Colon (tissue), 2 donors: ENCODE measurements at regions not wholly inside any gene's neighbourhood (a gene's known extent, or its start where the extent isn't known, plus 50 kb on each side); places are given as distances from the start of the nearest gene placed in this dataset.

Source experiments
- FAIRE-seq: peaks from 2 replicates; lab custom pipeline; 2012; peaks lifted over from hg19 to GRCh38; lab: Jason Lieb, UNC
- donor health status: control.
- donor health status: control.

DNA sequence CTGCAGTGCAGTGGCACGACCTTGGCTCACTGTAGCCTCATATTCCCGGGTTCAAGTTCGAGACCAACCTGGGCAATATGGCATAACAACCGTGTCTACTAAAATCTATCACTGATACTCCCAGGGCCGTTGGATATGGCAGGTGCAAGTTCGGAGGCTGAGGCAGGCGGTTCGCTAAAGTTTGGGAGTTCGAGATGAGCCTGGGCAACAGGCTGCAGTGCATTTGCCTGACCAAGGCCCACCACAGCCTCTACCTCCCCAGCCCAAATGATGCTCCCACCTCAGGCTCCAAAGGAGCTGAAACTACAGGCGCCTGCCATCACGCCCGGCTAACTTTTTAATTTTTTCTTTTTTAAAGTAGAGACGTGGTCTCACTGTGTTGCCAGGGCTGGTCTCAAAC is 177.1 kb upstream of the ALG10B start:
- no peak for FAIRE-seq

DNA sequence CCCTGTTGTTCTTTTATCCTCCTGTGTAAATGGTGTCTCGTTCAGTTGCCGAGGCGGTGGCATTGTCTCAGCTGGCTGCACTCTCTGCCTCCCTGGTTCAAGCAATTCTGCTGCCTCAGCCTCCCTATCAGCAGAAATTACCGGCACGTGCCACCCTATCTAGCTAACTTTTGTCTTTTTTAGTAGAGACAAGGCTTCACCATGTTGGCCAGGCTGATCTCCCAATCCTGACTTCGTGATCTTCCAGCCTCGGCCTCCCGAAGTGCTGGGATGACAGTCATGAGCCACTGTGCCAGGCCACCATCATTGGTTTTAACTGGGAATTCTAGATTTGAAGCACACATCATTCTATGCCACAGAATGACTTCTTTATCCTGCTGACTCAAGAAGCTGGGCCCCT is 175.3 kb upstream of the ALG10B start:
- no peak for FAIRE-seq

DNA sequence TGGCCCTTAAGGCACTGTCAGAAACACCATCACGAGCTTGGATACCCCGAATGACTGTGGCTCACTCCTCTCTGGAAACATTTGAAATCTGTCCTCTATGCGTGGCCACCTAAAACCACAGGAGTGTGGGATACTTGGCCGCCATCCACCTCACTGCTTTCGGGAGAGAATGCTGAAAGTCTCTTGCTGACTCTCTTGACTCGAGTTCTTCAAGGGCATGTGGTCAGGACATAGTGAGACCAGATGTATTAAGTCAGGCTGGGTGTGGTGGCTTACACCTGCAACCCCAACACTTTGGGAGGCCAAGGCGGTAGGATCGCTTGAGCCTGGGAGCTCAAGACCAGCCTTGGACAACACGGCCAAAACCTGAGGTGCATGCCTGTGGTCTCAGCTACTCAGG is 174.7 kb upstream of the ALG10B start:
- no peak for FAIRE-seq

DNA sequence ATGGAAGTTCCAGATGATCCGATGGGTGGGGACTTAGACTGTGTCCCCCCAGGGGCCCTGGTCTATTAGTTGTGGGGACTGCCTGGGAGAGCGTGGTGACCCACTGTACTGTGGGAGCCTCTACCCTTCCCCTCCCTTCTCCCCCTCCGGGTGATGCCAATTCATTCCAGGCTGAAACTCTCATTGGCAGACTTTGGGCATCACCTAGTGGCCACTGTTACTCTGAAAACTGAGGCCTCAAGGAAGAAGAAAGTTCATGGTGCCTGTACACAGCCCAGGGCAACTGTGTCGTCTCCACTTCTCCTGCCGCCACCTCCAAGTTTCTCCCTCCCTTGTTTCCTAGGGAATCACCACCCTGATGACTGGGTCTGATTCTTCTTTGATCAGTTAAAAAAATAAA is 173.6 kb upstream of the ALG10B start:
- no peak for FAIRE-seq

DNA sequence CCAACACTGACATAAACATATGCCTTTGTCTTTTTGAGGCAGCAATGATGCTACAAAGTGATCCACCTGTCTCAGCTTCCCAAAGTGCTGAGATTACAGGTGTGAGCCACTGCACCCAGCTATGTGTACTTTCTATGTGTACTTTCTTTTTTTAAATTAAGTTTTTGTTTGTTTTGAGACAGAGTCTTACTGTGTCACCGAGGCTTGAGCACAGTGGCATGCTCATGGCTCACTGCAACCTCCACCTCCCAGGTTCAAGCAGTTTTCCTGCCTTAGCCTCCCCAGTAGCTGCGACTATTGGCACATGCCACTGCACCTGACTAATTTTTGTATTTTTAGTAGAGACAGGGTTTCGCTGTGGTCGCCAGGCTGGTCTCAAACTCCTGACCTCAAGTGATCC is 172.5 kb upstream of the ALG10B start:
- no peak for FAIRE-seq

DNA sequence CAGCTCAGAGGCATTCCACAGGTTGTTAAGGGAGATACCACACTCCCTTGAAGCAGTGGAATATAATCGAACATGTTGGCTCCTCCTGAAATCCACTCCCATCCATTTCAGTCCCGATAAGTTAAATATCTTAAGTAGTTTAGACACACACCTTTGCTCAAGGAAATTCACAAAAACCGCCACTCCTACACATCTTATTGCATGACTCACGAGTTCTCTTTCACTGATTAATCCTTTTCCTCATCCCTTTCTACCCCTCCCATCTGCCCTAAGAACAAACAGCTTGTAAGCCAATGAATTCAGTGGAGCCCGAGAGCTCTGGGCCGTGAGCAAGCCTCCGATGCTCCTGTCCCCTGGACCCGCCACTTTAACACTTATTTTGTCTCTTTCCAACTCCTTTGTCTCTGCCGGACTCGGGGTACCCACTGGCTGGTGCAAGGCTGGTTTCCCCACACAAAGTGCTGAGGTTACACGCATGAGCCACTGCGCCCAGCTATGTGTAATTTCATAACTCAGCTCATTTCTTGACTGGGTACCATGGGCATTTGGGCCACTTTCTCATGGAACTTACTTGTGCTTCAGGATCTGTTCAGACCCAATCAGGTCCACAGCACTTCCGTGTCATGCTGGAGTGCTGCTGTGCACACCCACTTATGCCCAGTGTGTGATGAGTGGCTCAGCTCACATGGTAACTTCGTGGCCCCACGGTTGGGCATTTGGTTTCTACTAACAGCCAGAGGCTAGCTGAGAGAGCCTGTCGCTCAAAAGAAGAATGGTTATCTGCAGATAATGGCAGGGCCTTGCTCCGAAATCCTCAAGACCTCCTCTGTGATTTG is 171.8 kb upstream of the ALG10B start:
- FAIRE-seq: no peak

DNA sequence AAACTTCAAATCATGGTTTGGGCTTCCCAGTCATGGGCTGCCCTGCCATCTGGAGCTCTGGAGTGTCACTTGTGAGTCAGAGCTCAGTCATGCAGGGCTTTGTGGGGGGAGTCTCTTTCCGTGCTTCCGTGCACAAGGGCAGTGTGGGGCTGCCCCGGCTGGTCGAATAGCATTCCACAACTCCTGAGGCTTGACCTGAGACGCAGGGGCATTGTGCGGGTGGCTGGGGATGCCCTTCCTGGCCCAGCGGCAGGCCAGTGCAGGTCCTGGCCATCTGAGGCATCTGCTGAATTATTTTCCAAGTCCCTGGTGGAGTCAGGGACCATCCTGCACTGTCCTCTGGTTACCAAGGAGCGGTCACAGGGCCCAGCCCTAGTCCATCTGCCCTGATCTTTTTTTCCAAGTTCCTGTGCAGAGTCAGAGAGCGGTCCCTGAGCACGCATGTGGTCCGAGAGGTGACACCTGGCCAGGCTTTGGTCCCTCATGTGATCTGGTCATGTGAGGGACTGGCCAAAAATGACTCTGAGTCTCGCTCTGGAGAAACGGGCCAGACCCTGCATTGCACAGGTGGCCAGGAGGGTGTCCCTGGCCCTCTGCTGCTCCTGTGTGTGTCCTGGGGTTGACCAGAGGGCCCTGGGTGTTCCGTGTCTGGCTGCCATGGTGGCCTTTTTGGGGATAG is 167.0 kb upstream of the ALG10B start:
- FAIRE-seq: no peak

DNA sequence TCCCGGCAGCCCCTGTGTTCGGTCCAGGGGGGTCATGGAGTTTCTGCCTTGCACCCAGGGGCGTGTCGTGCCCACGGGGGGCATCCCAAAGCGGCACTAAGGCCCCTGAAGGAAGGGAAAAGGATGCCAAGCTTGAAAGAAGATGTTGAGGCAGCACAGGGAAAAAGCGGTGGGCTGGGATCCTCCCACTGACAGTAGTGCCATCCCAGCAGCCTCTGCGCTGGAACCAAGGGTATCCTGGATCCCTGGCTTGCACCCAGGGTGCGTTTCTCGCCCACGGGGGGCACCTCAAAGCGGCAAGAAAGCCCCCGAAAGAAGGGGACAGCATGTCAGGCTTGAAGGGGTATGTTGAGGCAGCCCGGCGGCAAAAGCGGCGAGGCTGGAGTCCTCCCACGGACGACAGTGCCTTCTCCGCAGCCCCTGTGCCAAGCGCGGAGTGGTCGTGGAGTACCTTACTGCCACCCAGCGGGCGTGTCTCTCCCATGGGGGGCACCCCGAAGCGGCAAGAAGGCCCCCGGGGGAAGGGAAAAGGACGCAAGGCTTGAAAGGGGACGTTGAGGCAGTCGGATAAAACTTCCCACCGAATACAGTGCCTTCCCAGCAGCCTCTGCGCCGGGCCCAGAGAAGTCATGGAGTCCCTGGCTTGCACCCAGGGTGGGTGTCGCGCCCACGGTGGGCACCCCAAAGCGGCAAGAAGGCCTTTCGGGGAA is 164.4 kb upstream of the ALG10B start:
- no peak for FAIRE-seq

DNA sequence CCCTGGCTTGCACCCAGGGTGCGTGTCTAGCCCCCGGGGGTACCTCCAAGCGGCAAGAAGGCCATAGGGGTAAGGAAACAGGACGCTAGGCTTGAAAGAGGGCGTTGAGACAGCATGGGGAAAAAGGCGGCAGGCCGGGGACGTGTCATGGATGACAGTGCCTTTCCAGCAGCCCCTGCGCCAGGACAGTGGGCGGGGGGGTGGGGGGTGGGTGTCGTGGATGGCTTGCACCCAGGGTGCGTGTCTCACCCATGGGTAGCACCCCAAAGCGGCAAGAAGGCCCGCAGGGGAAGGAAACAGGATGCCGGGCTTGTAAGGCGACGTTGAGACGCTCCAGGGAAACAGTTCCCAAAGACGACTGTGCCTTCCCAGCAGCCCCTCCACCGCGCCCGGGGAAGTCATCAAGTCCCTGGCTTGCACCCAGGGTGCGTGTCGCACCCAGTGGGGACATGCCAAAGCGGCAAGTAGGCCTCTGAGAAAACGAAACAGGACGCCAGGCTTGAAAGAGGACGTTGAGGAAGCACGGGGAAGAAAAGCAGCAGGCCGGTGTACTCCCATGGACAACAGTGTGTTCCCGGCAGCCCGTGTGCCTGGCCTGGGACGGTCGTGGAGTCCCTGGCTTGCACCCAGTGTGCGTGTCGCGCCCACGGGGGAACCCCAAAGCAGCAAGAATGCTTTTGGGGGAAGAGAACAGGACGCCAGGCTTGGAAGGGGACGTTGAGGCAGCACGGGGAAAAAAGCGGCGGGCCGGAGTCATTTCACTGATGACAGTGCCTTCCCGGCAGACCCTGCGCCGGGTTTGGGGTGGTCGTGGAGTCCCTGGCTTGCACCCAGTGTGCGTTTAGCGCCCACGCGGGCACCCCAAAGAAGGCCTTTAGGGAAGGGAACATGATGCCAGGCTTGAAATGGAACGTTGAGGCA is 163.5 kb upstream of the ALG10B start:
- no peak for FAIRE-seq

DNA sequence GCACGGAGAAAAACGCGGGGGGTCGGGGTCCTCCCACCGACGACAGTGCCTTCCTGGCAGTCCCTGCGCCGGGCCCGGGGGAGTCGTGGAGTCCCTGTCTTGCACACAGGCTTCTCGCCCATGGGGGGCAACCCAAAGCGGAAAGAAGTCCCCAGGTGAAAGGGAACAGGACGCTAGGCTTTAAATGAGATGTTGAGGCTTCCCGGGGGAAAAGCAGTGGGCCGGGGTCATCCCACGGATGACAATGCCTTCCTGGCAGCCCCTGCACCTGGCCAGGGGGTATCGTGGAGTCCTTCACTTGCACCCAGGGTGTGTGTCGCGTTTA is 162.9 kb upstream of the ALG10B start:
- no peak for FAIRE-seq

DNA sequence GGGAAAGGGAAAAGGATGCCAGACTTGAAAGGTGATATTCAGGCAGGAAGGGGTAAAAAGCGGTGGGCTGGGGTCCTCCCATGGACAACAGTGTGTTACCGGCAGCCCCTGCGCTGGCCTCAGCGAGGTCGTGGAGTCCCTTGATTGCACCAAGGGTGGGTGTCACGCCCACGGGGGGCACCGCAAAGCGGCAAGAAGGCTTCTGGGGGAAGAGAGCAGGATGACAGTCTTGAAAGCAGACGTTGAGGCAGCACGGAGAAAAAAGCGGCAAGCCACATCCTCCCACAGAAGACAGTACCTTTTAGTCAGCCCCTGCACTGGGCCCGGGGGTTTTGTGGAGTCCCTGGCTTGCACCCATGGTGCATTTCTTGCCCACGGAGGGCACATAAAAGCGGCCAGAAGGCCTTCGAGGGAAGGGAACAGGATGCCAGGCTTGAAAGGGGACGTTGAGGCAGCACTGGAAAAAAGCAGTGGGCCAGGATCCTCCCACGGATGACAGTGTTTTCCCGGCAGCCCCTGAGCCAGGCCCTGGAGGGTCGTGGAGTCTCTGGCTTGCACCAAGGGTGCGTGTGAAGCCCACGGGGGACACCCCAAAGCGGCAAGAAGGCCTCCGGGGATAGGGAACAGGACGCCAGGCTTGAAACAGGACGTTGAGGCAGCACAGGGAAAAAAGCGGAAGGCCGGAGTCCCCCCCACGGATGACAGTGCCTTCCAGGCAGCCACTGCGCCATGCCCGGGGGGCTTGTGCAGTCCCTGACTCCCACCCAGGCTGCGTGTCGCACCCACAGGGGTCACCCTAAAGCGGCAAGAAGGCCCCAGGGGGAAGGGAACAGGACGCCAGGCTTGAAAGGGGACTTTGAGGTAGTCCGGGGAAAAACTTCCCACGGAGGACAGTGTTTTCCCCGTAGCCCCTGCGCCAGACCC is 162.2 kb upstream of the ALG10B start:
- FAIRE-seq: no peak

DNA sequence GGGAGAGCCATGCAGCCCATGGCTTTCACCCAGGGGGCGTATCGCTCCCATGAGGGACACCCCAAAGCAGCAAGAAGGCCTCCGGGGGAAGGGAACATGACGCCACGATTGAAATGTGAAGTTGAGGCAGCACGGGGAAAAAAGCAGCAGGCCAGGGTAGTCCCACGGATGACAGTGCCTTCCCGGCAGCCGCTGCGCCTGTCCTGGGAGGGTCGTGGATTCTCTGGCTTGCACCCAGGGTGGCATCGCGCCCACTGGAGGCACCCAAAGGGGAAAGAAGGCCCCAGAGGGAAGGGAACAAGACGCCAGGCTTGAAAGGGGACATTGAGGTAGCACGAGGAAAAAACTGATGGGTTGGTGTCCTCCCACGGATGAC is 161.6 kb upstream of the ALG10B start:
- no peak for FAIRE-seq

DNA sequence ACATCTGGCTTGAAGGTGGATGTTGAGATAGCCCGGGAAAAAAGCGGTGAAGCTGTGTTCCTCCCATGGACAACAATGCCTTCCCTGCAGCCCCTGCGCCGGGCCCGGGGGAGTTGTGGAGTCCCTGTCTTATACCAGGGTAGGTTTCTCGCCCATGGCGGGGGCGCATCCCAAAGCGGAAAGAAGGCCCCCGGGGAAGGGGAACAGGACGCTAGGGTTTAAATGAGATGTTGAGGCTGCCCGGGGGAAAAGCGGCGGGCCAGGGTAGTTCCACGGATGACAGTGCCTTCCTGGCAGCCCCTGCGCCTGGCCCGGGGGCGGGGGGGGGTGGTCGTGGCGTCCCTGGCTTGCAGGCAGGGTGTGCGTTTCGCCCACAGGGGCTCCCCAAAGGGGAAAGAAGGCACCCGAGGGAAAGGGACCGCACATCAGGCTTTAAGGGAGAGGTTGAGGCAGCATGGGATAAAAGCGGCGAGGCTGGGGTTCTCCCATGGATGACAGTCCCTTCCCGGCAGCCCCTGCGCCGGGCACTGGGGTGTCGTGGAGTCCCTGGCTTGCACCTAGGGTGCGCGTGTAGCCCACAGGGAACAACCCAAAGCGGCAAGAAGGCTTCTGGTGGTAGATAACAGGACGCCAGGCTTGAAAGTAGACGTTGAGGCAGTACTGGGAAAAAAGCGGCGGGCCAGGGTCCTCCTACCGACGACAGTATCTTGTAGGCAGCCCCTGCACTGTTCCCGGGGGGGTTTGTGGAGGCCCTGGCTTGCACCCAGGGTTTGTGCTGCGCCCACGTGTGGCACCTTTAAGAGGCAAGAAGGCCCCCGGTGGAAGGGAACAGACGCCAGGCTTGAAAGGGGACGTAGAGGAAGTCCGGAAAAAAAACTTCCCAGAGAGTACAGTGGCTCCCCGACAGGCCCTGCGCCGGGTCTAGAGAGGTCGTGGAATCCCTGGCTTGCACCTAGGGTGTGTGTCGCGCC is 160.8 kb upstream of the ALG10B start:
- FAIRE-seq: no peak

DNA sequence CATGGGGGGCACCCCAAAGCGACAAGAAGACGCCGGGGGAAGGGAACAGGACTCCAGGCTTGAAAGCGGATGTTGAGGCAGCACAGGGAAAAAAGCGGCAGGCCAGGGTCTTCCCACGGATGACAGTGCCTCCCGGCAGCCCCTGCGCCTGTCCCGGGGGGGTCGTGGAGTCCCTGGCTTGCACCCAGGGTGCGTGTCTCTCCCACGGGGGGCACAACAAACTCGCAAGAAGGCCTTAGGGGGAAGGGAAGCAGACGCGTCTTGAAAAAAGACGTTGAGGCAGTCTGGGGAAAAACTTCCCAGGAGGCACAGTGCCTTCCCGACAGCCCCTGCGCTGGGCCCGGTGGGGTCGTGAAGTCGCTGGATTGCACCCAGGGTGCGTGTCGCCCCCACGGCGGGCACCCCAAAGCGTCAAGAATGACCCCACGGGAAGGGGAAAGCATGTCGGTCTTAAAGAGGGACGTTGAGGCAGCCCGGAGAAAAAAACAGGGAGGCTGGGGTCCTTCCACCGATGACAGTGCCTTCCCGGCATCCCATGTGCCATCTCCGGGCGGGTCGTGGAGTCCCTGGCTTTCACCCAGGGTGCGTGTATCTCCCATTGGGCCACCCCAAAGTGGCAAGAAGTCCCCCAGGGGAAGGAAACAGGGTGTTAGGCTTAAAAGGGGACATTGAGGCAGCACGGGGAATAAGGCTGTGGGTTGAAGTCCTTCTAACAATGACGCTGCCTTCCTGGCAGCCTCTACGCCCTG is 159.9 kb upstream of the ALG10B start:
- no peak for FAIRE-seq

DNA sequence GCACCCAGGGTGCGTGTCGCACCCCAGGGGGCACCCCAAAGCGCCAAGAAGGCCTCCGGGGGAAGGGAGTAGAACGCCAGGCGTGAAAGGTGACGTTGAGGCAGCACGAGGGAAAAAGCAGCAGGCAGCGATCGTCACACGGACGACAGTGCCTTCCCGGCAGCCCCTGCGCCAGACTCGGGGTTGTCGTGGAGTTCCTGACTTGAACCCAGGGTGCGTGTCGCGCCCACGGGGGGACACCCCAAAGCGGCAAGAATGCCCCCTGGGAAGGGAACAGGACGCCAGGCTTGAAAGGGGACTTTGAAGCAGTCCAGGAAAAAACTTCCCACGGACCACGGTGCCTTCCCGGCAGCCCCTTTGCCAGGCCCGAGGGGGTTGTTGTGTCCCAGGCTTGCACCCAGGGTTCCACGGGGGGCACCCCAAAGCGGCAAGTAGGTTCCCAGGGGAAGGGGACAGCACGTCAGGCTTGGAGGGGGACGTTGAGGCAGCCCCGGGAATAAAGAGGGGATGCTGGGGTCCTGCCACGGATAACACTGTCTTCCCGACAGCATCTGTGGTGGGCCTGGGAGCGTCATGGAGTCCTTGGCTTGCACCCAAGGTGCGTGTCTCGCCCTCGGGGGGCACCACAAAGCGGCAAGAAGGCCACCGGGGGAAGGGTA is 159.2 kb upstream of the ALG10B start:
- no peak for FAIRE-seq

DNA sequence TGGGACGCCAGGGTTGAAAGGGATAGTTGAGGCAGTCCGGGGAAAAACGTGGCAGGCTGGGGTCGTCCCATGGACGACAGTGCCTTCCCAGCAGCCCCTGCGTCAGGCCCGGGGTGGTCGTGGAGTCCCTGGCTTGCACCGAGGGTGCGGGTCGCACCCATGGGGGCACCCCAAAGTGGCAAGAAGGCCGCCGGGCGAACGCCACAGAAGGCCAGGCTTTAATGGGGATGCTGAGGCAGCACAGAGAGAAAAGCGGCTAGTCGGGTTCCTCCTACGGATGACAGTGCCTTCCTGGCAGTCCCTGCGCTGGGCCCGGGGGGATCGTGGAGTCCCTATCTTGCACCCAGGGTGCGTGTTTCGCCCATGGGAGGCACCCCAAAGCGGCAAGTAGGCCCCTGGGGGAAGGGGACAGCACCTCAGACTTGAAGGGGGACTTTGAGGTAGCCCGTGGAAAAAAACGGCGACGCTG is 158.6 kb upstream of the ALG10B start:
- no peak for FAIRE-seq

DNA sequence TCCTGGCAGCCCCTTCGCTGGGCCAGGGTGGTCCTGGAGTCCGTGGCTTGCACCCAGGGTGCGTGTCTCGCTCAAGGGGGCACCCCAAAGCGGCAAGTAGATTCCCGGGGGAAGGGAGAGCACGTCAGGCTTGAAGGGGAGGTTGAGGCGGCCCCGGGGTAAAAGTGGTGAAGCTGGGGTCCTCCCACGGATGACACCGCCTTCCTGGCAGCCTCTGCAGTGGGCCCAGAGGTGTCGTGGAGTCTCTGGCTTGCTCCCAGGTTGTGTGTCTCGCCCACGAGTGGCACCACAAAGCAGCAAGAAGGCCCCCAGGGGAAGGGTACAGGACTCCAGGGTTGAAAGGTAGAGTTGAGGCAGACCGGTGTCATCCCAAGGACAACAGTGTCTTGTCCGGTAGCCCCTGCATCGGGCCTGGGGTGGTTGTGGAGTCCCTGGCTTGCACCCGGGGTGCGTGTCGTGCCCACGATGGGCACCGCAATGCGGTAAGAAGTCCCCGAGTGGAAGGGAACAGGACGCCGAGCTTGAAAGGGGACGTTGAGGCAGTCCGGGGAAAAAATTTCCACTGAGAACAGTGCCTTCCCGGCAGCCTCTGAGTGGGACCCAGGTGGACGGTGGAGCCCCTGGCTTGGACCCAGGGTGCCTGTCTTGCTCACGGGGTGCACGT is 158.0 kb upstream of the ALG10B start:
- FAIRE-seq: no peak

DNA sequence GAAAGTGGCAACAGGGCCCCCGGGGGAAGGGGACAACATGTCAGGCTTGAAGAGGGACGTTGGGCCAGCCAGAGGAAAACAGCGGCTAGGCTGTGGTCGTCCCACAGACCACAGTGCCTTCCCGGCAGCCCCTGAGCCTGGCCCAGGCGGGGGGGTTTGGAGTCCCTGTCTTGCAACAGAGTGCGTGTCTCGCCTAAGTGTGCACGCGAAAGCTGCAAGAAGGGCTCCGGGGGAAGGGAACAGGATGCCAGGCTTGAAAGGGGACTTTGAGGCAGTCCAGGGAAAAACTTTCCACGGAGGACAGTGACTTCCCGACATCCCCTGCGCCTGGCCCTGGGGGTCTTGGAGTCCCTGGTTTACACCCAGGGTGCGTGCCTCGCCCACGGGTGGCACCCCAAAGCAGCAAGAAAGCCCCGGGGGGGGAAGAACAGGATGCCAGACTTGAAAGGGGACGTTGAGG is 157.5 kb upstream of the ALG10B start:
- FAIRE-seq: no peak
